ENCODE measurements at regions not wholly inside any gene's neighbourhood (a gene's known extent, or its start where the extent isn't known, plus 50 kb on each side); places are given as distances from the start of the nearest gene placed in this dataset.
"Not testable (repeated sequence)": the region's sequence is repeated elsewhere in the genome, so short reads cannot be mapped to it uniquely, and the experiment has no call there.

DNA sequence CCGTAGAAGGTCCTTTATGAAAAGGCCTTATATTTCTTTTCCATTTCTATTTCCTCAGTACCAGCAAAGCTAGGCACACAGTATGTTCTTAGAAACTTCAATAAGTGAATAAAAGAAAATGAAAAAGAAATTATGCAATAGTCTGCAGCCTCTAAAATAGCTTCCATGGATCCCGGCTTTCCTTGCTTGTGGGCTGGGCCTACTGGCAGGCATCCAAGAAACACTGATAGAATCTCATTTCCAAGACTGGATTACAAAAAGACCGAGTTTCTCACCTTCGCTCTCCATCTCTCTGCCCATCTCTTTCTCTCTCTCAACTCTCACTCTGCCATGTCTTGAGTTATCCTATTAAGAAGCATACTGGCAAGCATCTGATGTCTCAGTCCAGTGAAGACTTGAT, 187.5 kb upstream of the FKBP1C start:
- no peak overlapping the region for H3K27ac ChIP-seq (ENCODE audit: low read length in 2 of 2)
- ATAC-seq (ENCODE audit: low read depth) (no peak), DNase-seq (no peak)
- intact Hi-C loops (cut with micrococcal nuclease), result no loop called here
- H3K9me3 Mint-ChIP-seq (ENCODE audit: insufficient read depth), result no peaks in the 10 kb centered on the region
- no peak overlapping the region for H3K9ac ChIP-seq (ENCODE audit: low read length)
- no peaks in the 10 kb centered on the region for H3K27me3 Mint-ChIP-seq
- no peaks in the 10 kb centered on the region for H3K4me1 Mint-ChIP-seq
- POLR2A ChIA-PET, result no interaction called here
- no peaks in the 10 kb centered on the region for H3K79me2 ChIP-seq (ENCODE audit: control insufficient read depth, insufficient read depth, low read length)
- no peaks in the 10 kb centered on the region for H3K4me1 ChIP-seq (ENCODE audit: control insufficient read depth in 2 of 2, insufficient read depth in 2 of 2, low read length in 2 of 2)
- no peaks in the 10 kb centered on the region for H3K36me3 ChIP-seq (replicated peaks in 1 of 2; ENCODE audit: control extremely low read depth in 1 of 2, control insufficient read depth in 1 of 2, extremely low read depth in 1 of 2, insufficient read depth in 2 of 2, low read length in 1 of 2)
- H4K20me1 ChIP-seq (ENCODE audit: control insufficient read depth, insufficient read depth, low read length, poor library complexity, severe bottlenecking), result no peaks in the 10 kb centered on the region
- H3K4me2 ChIP-seq (replicated peaks; ENCODE audit: low read depth, low read length, poor library complexity, severe bottlenecking), result no peak overlapping the region
- CTCF ChIA-PET, result no interaction called here
- no peak overlapping the region for H3K4me3 Mint-ChIP-seq
- no peak overlapping the region for H2AFZ ChIP-seq (ENCODE audit: insufficient read depth, low read depth, low read length, poor library complexity, severe bottlenecking)
- no peak overlapping the region for H3K4me3 ChIP-seq (ENCODE audit: control extremely low read depth in 1 of 5, extremely low read depth in 1 of 5, insufficient read depth in 1 of 5, low read depth in 2 of 5, low read length in 4 of 5)
- no peaks in the 10 kb centered on the region for H3K27me3 ChIP-seq (replicated peaks in 1 of 4; ENCODE audit: control extremely low read depth in 1 of 4, control insufficient read depth in 3 of 4, insufficient read depth in 4 of 4, low read length in 3 of 4)
- H3K9me3 ChIP-seq (ENCODE audit: control extremely low read depth in 1 of 3, control insufficient read depth in 2 of 3, insufficient read depth in 1 of 3, low read length in 2 of 3), result no peaks in the 10 kb centered on the region
- 82% methylated on average over 3 of the region's 4 CpGs for WGBS (ENCODE audit: insufficient coverage)
- TF ChIP-seq, protein P1, sequence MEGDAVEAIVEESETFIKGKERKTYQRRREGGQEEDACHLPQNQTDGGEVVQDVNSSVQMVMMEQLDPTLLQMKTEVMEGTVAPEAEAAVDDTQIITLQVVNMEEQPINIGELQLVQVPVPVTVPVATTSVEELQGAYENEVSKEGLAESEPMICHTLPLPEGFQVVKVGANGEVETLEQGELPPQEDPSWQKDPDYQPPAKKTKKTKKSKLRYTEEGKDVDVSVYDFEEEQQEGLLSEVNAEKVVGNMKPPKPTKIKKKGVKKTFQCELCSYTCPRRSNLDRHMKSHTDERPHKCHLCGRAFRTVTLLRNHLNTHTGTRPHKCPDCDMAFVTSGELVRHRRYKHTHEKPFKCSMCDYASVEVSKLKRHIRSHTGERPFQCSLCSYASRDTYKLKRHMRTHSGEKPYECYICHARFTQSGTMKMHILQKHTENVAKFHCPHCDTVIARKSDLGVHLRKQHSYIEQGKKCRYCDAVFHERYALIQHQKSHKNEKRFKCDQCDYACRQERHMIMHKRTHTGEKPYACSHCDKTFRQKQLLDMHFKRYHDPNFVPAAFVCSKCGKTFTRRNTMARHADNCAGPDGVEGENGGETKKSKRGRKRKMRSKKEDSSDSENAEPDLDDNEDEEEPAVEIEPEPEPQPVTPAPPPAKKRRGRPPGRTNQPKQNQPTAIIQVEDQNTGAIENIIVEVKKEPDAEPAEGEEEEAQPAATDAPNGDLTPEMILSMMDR (IDR thresholded peaks at IDR 0.05), result no peak
- TF ChIP-seq EZH2 (IDR thresholded peaks at IDR 0.05; ENCODE audit: borderline replicate concordance, insufficient read depth, low read depth, low read length, poor library complexity, severe bottlenecking), result no peak
- H3K27ac Mint-ChIP-seq, result no peak overlapping the region

DNA sequence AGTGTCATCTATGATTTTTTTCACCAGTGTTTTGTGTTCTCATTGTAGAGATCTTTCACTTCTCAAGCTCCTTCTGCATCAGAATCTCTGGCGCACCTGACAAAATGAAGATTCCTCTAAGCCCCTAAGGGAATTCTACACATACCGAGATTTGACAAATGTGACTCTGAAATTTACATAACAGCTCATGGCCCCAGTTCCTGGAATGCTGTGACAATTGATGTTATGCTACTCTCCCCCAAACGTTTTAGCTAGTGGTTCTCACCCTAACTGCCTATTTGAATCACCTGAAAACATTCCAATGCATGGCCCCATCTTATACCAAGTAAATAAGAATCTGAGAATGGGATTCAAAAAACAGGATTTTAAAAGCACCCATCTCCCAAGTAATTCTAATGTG, 162.1 kb upstream of the FKBP1C start:
- no peaks in the 10 kb centered on the region for H4K20me1 ChIP-seq (ENCODE audit: control insufficient read depth, insufficient read depth, low read length, poor library complexity, severe bottlenecking)
- H2AFZ ChIP-seq (ENCODE audit: insufficient read depth, low read depth, low read length, poor library complexity, severe bottlenecking), result no peak overlapping the region
- no peak overlapping the region for H3K27ac ChIP-seq (ENCODE audit: low read length in 2 of 2)
- intact Hi-C loops (cut with micrococcal nuclease), result no loop called here
- no peaks in the 10 kb centered on the region for H3K36me3 ChIP-seq (replicated peaks in 1 of 2; ENCODE audit: control extremely low read depth in 1 of 2, control insufficient read depth in 1 of 2, extremely low read depth in 1 of 2, insufficient read depth in 2 of 2, low read length in 1 of 2)
- H3K4me1 ChIP-seq (ENCODE audit: control insufficient read depth in 2 of 2, insufficient read depth in 2 of 2, low read length in 2 of 2), result no peaks in the 10 kb centered on the region
- no peak overlapping the region for H3K4me3 Mint-ChIP-seq
- no peaks in the 10 kb centered on the region for H3K79me2 ChIP-seq (ENCODE audit: control insufficient read depth, insufficient read depth, low read length)
- 100% methylated on average over 2 of the region's 3 CpGs for WGBS (ENCODE audit: insufficient coverage)
- ChIA-PET POLR2A (no interaction called here), CTCF (no interaction called here)
- TF ChIP-seq EZH2 (IDR thresholded peaks at IDR 0.05; ENCODE audit: borderline replicate concordance, insufficient read depth, low read depth, low read length, poor library complexity, severe bottlenecking), result no peak
- TF ChIP-seq, protein P1 (IDR thresholded peaks at IDR 0.05), result no peak
- peaks cover 0 to 9% (median 0%) of the 10 kb centered on the region in 3 donors for H3K9me3 ChIP-seq (ENCODE audit: control extremely low read depth in 1 of 3, control insufficient read depth in 2 of 3, insufficient read depth in 1 of 3, low read length in 2 of 3)
- peaks cover 5% of the 10 kb centered on the region for H3K9me3 Mint-ChIP-seq (ENCODE audit: insufficient read depth)
- no peaks in the 10 kb centered on the region for H3K27me3 ChIP-seq (replicated peaks in 1 of 4; ENCODE audit: control extremely low read depth in 1 of 4, control insufficient read depth in 3 of 4, insufficient read depth in 4 of 4, low read length in 3 of 4)
- no peak overlapping the region for H3K9ac ChIP-seq (ENCODE audit: low read length)
- H3K27ac Mint-ChIP-seq, result no peak overlapping the region
- no peak for DNase-seq
- no peaks in the 10 kb centered on the region for H3K4me1 Mint-ChIP-seq
- ATAC-seq (ENCODE audit: low read depth), result no peak
- no peak overlapping the region for H3K4me2 ChIP-seq (replicated peaks; ENCODE audit: low read depth, low read length, poor library complexity, severe bottlenecking)
- H3K27me3 Mint-ChIP-seq, result no peaks in the 10 kb centered on the region
- no peak overlapping the region for H3K4me3 ChIP-seq (ENCODE audit: control extremely low read depth in 1 of 5, extremely low read depth in 1 of 5, insufficient read depth in 1 of 5, low read depth in 2 of 5, low read length in 4 of 5)

DNA sequence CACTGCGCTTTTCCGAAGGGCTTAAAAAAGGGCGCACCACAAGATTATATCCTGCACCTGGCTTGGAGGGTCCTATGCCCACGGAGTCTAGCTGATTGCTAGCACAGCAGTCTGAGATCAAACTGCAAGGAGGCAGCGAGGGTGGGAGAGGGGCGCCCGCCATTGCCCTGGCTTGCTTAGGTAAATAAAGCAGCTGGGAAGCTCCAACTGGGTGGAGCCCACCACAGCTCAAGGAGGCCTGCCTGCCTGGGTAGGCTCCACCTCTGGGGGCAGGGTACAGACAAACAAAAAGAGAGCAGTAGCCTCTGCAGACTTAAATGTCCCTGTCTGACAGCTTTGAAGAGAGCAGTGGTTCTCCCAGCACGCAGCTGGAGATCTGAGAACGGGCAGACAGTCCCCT, 158.1 kb upstream of the FKBP1C start:
- not testable (repeated sequence) for H3K4me1 Mint-ChIP-seq

More for the DNA sequence above, 158.1 kb upstream of the FKBP1C start:
- H4K20me1 ChIP-seq (ENCODE audit: control insufficient read depth, insufficient read depth, low read length, poor library complexity, severe bottlenecking); H3K4me3 ChIP-seq (ENCODE audit: control extremely low read depth in 1 of 5, extremely low read depth in 1 of 5, insufficient read depth in 1 of 5, low read depth in 2 of 5, low read length in 4 of 5); POLR2A ChIA-PET; H3K36me3 ChIP-seq (replicated peaks in 1 of 2; ENCODE audit: control extremely low read depth in 1 of 2, control insufficient read depth in 1 of 2, extremely low read depth in 1 of 2, insufficient read depth in 2 of 2, low read length in 1 of 2); H3K9ac ChIP-seq (ENCODE audit: low read length); DNase-seq; intact Hi-C loops (cut with micrococcal nuclease); H3K27ac Mint-ChIP-seq; H3K9me3 ChIP-seq (ENCODE audit: control extremely low read depth in 1 of 3, control insufficient read depth in 2 of 3, insufficient read depth in 1 of 3, low read length in 2 of 3); CTCF ChIA-PET; H3K9me3 Mint-ChIP-seq (ENCODE audit: insufficient read depth); H3K79me2 ChIP-seq (ENCODE audit: control insufficient read depth, insufficient read depth, low read length); H3K27me3 Mint-ChIP-seq; ATAC-seq (ENCODE audit: low read depth); H3K27ac ChIP-seq (ENCODE audit: low read length in 2 of 2); H3K4me3 Mint-ChIP-seq; H2AFZ ChIP-seq (ENCODE audit: insufficient read depth, low read depth, low read length, poor library complexity, severe bottlenecking); H3K4me1 ChIP-seq (ENCODE audit: control insufficient read depth in 2 of 2, insufficient read depth in 2 of 2, low read length in 2 of 2); H3K4me2 ChIP-seq (replicated peaks; ENCODE audit: low read depth, low read length, poor library complexity, severe bottlenecking); H3K27me3 ChIP-seq (replicated peaks in 1 of 4; ENCODE audit: control extremely low read depth in 1 of 4, control insufficient read depth in 3 of 4, insufficient read depth in 4 of 4, low read length in 3 of 4): not testable (repeated sequence)
- 91% methylated on average over 9 of the region's 9 CpGs for WGBS (ENCODE audit: insufficient coverage)

Data from B cell (primary cell).